Vagina (tissue), 2 donors: ENCODE measurements at regions not wholly inside any gene's neighbourhood (a gene's known extent, or its start where the extent isn't known, plus 50 kb on each side); places are given as distances from the start of the nearest gene placed in this dataset.
"Not testable (repeated sequence)": the region's sequence is repeated elsewhere in the genome, so short reads cannot be mapped to it uniquely, and the experiment has no call there.

Experiments used
- DNase-seq, 2 donors: peaks; one replicate each; pipeline ENCODE4 v3.0.0-alpha.2; 2017; ENCODE audit errors: extremely low spot score in 2 of 2
- H3K27ac ChIP-seq: fragments of 200-600 bp; sonication (generic); one replicate; pipeline ENCODE4 v1.5.1; 2019
- H3K27me3 ChIP-seq: fragments of 200-600 bp; sonication (generic); one replicate; pipeline ENCODE4 v1.5.1; 2019
- H3K36me3 ChIP-seq, 2 donors: fragments of 200-600 bp; sonication (generic); one replicate each; pipeline ENCODE4 v1.5.1; 2017 to 2019
- H3K4me1 ChIP-seq: fragments of 200-600 bp; sonication (generic); one replicate; pipeline ENCODE4 v1.5.1; 2019
- H3K4me3 ChIP-seq, 2 donors: fragments of 200-600 bp; sonication (generic); 1 replicate in 1 of 2; 2 replicates in 1 of 2; pipeline ENCODE4 v1.5.1; 2016 to 2019
- H3K9me3 ChIP-seq: fragments of 200-600 bp; sonication (generic); one replicate; pipeline ENCODE4 v1.5.1; 2019
- CTCF ChIP-seq, 3 experiments: fragments of 450-650 bp in 2 of 3; fragments of 200-600 bp in 1 of 3; sonication (generic) in 1 of 3; IDR thresholded peaks; one replicate each; pipeline ENCODE4 v1.5.1; 2017 to 2019; ENCODE audit warnings: antibody characterized with exemption in 3 of 3, mild to moderate bottlenecking in 2 of 3, moderate library complexity in 2 of 3
- POLR2A ChIP-seq, 2 donors: fragments of 450-650 bp; IDR thresholded peaks; one replicate each; pipeline ENCODE4 v1.6.1; 2017; ENCODE audit warnings: antibody characterized with exemption in 2 of 2, mild to moderate bottlenecking in 2 of 2, moderate library complexity in 2 of 2
- POLR2AphosphoS5 ChIP-seq, 2 donors: sonication (generic); formaldehyde crosslinking; IDR thresholded peaks; one replicate each; pipeline ENCODE4 v1.9.0; 2017; ENCODE audit warnings: antibody characterized with exemption in 2 of 2, mild to moderate bottlenecking in 2 of 2, low read depth in 1 of 2; ENCODE audit not compliant: insufficient read depth in 1 of 2
- intact Hi-C: fragments of 100-400 bp; cut with DNase I; formaldehyde crosslinking; loops from one replicate; pipeline ENCODE4 v1.15.1; 2023

DNA sequence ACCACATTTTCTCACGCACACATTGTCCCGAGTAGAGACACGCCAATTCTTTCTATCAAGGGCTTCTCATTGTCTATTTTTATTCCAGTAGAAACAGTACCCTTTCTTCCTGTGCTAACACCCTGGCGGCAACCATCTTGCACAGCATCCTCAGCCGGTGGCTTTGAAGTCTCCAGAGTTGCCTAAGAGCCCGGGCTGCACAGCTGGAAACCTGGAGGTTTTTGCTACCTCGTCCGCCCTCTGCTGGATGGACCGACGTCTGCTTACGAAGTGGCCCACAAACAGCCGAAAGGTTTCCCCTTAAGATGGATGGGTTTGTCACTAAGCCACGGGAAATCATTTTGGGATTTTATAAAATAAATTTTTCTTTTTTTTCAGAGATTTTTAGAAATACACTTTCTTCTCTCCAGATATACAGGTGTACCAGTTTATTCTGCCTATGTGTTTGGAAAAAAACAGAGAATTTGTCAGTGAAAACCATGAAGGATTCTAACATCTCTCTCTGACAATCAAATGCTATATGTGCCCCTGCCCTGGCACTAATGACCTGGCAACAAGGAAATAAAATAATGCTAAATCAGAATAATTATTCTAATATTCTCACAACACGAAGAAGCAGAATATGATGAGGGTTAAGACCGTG lies 81.8 kb upstream of the FAM204A start:
- Histone ChIP-seq H3K4me1 (no peaks in the 10 kb centered on the region), H3K27me3 (no peaks in the 10 kb centered on the region), H3K9me3 (no peaks in the 10 kb centered on the region), H3K27ac (no peak overlapping the region), H3K36me3 (no peaks in the 10 kb centered on the region), H3K4me3 (no peak overlapping the region)
- DNase-seq, result no peak
- intact Hi-C loops, result no loop called here
- TF ChIP-seq CTCF (IDR thresholded peaks at IDR 0.05) (peak in 2 of 3 experiments; percentile 30 to 56), POLR2A (IDR thresholded peaks at IDR 0.05) (no peak), POLR2AphosphoS5 (IDR thresholded peaks at IDR 0.05; ENCODE audit: insufficient read depth in 1 of 2, low read depth in 1 of 2) (no peak)

DNA sequence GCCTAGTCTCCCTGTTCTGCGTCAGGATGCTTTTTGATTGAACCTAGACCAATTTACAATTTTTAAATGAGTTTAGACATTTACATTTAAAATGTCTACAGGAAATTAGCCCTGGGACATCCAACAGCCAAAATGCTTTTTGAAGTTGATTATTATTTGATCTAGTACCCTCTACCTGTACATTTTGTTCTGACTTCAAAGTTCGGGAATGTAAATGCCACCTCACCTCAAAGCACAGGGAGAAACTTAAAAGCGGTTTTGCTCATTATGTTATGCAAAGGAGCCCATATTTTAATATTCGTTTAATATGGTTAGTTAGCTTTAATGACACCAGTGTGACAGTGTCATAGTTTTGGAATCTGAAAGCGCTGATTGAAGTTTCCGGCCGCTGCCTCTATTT lies 80.1 kb upstream of the FAM204A start:
- no peak overlapping the region for H3K4me3 ChIP-seq
- no peaks in the 10 kb centered on the region for H3K36me3 ChIP-seq
- H3K9me3 ChIP-seq, result no peaks in the 10 kb centered on the region
- intact Hi-C loops, result no loop called here
- no peak overlapping the region for H3K27ac ChIP-seq
- TF ChIP-seq POLR2A (IDR thresholded peaks at IDR 0.05) (no peak), POLR2AphosphoS5 (IDR thresholded peaks at IDR 0.05; ENCODE audit: insufficient read depth in 1 of 2, low read depth in 1 of 2) (no peak), CTCF (IDR thresholded peaks at IDR 0.05) (no peak)
- H3K27me3 ChIP-seq, result no peaks in the 10 kb centered on the region
- H3K4me1 ChIP-seq, result no peaks in the 10 kb centered on the region
- no peak for DNase-seq

- DNase-seq, H3K36me3 ChIP-seq, H3K4me3 ChIP-seq, H3K27me3 ChIP-seq, H3K4me1 ChIP-seq, intact Hi-C loops, H3K27ac ChIP-seq, H3K9me3 ChIP-seq: not testable (repeated sequence)
Observed at GRCh38 chr10:118420049-118420448, 77.9 kb upstream of the FAM204A start.

DNA sequence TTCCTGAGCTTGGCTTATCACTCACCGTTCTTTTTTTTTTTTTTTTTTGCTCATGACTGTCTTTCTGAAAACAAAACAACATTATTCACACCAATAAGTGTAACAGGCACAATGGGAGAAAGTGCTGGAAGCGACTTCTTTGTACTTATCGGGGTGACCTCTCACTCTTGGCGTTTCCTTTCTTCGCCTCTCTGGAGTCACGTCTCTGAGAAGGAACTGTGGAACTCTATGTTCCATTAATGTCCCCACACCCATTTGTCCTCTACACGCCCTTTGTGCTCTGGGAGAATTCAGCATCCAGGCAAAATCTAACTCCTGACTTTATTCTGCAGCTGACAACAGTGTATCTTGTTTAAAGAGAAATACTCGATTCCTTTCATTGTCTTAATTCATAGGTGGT lies 70.8 kb upstream of the FAM204A start:
- Histone ChIP-seq H3K4me3 (no peak overlapping the region), H3K36me3 (no peaks in the 10 kb centered on the region), H3K4me1 (no peaks in the 10 kb centered on the region), H3K9me3 (no peaks in the 10 kb centered on the region), H3K27me3 (no peaks in the 10 kb centered on the region), H3K27ac (no peak overlapping the region)
- DNase-seq, result no peak
- intact Hi-C loops, result no loop called here
- TF ChIP-seq POLR2A (IDR thresholded peaks at IDR 0.05) (no peak), CTCF (IDR thresholded peaks at IDR 0.05) (no peak), POLR2AphosphoS5 (IDR thresholded peaks at IDR 0.05; ENCODE audit: insufficient read depth in 1 of 2, low read depth in 1 of 2) (no peak)

GRCh38 chr10:118412132-118412760 lies 70.1 kb upstream of the FAM204A start:
- TF ChIP-seq POLR2AphosphoS5 (IDR thresholded peaks at IDR 0.05; ENCODE audit: insufficient read depth in 1 of 2, low read depth in 1 of 2), result no peak
- no peak for TF ChIP-seq POLR2A (IDR thresholded peaks at IDR 0.05)
- no peak for TF ChIP-seq CTCF (IDR thresholded peaks at IDR 0.05)
- intact Hi-C loops, result no loop called here
- Histone ChIP-seq H3K4me1 (no peaks in the 10 kb centered on the region), H3K27me3 (no peaks in the 10 kb centered on the region), H3K36me3 (no peaks in the 10 kb centered on the region), H3K4me3 (no peak overlapping the region), H3K9me3 (no peaks in the 10 kb centered on the region), H3K27ac (no peak overlapping the region)
- DNase-seq, result no peak
